HG03469 (cell line): ENCODE measurements at regions not wholly inside any gene's neighbourhood (a gene's known extent, or its start where the extent isn't known, plus 50 kb on each side); places are given as distances from the start of the nearest gene placed in this dataset.

ENCODE experiments used
- ATAC-seq: cut with Tn5 transposase; IDR thresholded peaks from one replicate; pipeline ENCODE4 v1.9.1; 2021; ENCODE audit warnings: mild to moderate bottlenecking, moderate library complexity, moderate number of reproducible peaks; ENCODE audit not compliant: unreplicated experiment

- ATAC-seq = no peak
Observed at GRCh38 chr12:42977451-42978230, 388.1 kb upstream of the PRICKLE1 start.

GRCh38 chr12:42976620-42977019, 387.1 kb upstream of the PRICKLE1 start:
- ATAC-seq = no peak

- no peak for ATAC-seq
Observed at GRCh38 chr12:42976122-42976521, 386.6 kb upstream of the PRICKLE1 start.

- no peak for ATAC-seq
Observed at GRCh38 chr12:42969355-42969754, 379.8 kb upstream of the PRICKLE1 start.

GRCh38 chr12:42968426-42968825, 378.9 kb upstream of the PRICKLE1 start:
- no peak for ATAC-seq

- ATAC-seq = no peak
Observed at GRCh38 chr12:42967850-42968249, 378.3 kb upstream of the PRICKLE1 start.

- no peak for ATAC-seq
Observed at GRCh38 chr12:42963988-42964387, 374.4 kb upstream of the PRICKLE1 start.

- ATAC-seq = no peak
Observed at GRCh38 chr12:42962384-42962783, 372.8 kb upstream of the PRICKLE1 start.

- no peak for ATAC-seq
Observed at GRCh38 chr12:42961395-42961794, 371.8 kb upstream of the PRICKLE1 start.

GRCh38 chr12:42960087-42960527, 370.6 kb upstream of the PRICKLE1 start:
- no peak for ATAC-seq

- ATAC-seq = no peak
Observed at GRCh38 chr12:42958291-42958674, 368.7 kb upstream of the PRICKLE1 start.

- no peak for ATAC-seq
Observed at GRCh38 chr12:42957561-42958290, 368.2 kb upstream of the PRICKLE1 start.

GRCh38 chr12:42957136-42957535, 367.6 kb upstream of the PRICKLE1 start:
- no peak for ATAC-seq

GRCh38 chr12:42953021-42953420, 363.5 kb upstream of the PRICKLE1 start:
- ATAC-seq = no peak

GRCh38 chr12:42946871-42947381, 357.4 kb upstream of the PRICKLE1 start:
- ATAC-seq = no peak

- no peak for ATAC-seq
Observed at GRCh38 chr12:42945927-42946326, 356.4 kb upstream of the PRICKLE1 start.

GRCh38 chr12:42944516-42944915, 355.0 kb upstream of the PRICKLE1 start:
- ATAC-seq = no peak

- ATAC-seq = no peak
Observed at GRCh38 chr12:42936991-42937390, 347.4 kb upstream of the PRICKLE1 start.

- no peak for ATAC-seq
Observed at GRCh38 chr12:42936260-42936659, 346.7 kb upstream of the PRICKLE1 start.

GRCh38 chr12:42935756-42936155, 346.2 kb upstream of the PRICKLE1 start:
- no peak for ATAC-seq

GRCh38 chr12:42935090-42935489, 345.5 kb upstream of the PRICKLE1 start:
- no peak for ATAC-seq

GRCh38 chr12:42933461-42934081, 344.0 kb upstream of the PRICKLE1 start:
- ATAC-seq = no peak
